DND-41 (cell line): ENCODE measurements at regions not wholly inside any gene's neighbourhood (a gene's known extent, or its start where the extent isn't known, plus 50 kb on each side); places are given as distances from the start of the nearest gene placed in this dataset.

Source experiments
- ATAC-seq: fragments of 200-7000 bp; cut with Tn5 transposase; 3 replicates; pipeline ENCODE4 v1.9.1; 2021; ENCODE audit warnings: low read depth; ENCODE audit not compliant: insufficient read depth
- DNase-seq: peaks from one replicate; pipeline ENCODE4 v3.0.0-alpha.2; 2020
- H2AFZ ChIP-seq: 2 replicates; pipeline ENCODE4 v1.6.0; 2012; ENCODE audit warnings: low read depth, low read length
- H3K27ac ChIP-seq: 2 replicates; pipeline ENCODE4 v1.5.1; 2012; ENCODE audit warnings: low read length, inconsistent platforms
- H3K27me3 ChIP-seq: fragments of 200-600 bp; sonication (generic); 2 replicates; pipeline ENCODE4 v1.6.0; 2012; ENCODE audit warnings: low read length, mild to moderate bottlenecking, inconsistent platforms; ENCODE audit not compliant: insufficient read depth, poor library complexity
- H3K36me3 ChIP-seq: 2 replicates; pipeline ENCODE4 v1.5.1; 2012; ENCODE audit warnings: low read length, inconsistent platforms; ENCODE audit not compliant: insufficient read depth
- H3K4me1 ChIP-seq: 2 replicates; pipeline ENCODE4 v1.5.1; 2012; ENCODE audit warnings: mild to moderate bottlenecking, low read length; ENCODE audit not compliant: insufficient read depth
- H3K4me2 ChIP-seq: 2 replicates; pipeline ENCODE4 v1.6.0; 2012; ENCODE audit warnings: mild to moderate bottlenecking, moderate library complexity, low read length, inconsistent platforms; ENCODE audit not compliant: insufficient read depth
- H3K4me3 ChIP-seq, 2 experiments: fragments of 200-600 bp in 1 of 2; shearing (Covaris generic) in 1 of 2; 2 replicates each; pipeline ENCODE4 v1.5.1; 2012 to 2016; ENCODE audit warnings: inconsistent platforms in 2 of 2, low read length in 2 of 2, mild to moderate bottlenecking in 2 of 2, low read depth in 1 of 2, moderate library complexity in 1 of 2
- H3K79me2 ChIP-seq: 2 replicates; pipeline ENCODE4 v1.6.0; 2012; ENCODE audit warnings: low read length, inconsistent platforms; ENCODE audit not compliant: insufficient read depth
- H3K9ac ChIP-seq: 2 replicates; pipeline ENCODE4 v1.6.0; 2012; ENCODE audit warnings: low read depth, mild to moderate bottlenecking, inconsistent platforms, low read length, moderate library complexity
- H3K9me3 ChIP-seq: 2 replicates; pipeline ENCODE4 v1.5.1; 2012; ENCODE audit warnings: low read length, moderate library complexity, mild to moderate bottlenecking, inconsistent platforms; ENCODE audit not compliant: insufficient read depth, severe bottlenecking
- H4K20me1 ChIP-seq: 2 replicates; pipeline ENCODE4 v1.6.0; 2012; ENCODE audit warnings: low read length; ENCODE audit not compliant: insufficient read depth
- EZH2 ChIP-seq: IDR thresholded peaks from 3 replicates; pipeline ENCODE4 v1.6.1; 2012; ENCODE audit warnings: borderline replicate concordance, low read depth, mild to moderate bottlenecking, moderate library complexity, low read length, inconsistent platforms; ENCODE audit not compliant: severe bottlenecking
- TF ChIP-seq, protein P1 (sequence below): IDR thresholded peaks from 2 replicates; pipeline ENCODE4 v1.5.1; 2012; ENCODE audit warnings: borderline replicate concordance, low read length, moderate library complexity, mild to moderate bottlenecking; ENCODE audit not compliant: poor library complexity, severe bottlenecking; ENCODE audit errors: extremely low read depth

DNA sequence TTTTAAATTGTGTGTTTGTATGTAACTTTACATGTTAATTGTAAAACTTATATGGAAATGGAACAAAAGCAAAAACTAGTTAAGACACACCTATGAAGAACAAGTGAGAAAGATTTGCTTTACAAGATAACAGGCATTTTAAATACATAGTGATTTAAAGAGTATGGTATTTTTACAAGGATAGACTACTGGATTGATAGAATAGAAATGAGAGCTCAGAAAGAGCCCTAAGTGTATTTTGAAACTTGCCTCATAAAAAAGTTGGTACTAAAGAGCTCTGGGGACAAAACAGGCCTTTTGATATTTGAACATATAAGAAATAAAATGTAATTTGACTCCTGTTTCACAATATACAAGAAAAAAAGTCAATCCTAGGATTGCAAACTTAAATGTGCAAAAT, 928.4 kb downstream of the REEP3 start:
- TF ChIP-seq, protein P1, sequence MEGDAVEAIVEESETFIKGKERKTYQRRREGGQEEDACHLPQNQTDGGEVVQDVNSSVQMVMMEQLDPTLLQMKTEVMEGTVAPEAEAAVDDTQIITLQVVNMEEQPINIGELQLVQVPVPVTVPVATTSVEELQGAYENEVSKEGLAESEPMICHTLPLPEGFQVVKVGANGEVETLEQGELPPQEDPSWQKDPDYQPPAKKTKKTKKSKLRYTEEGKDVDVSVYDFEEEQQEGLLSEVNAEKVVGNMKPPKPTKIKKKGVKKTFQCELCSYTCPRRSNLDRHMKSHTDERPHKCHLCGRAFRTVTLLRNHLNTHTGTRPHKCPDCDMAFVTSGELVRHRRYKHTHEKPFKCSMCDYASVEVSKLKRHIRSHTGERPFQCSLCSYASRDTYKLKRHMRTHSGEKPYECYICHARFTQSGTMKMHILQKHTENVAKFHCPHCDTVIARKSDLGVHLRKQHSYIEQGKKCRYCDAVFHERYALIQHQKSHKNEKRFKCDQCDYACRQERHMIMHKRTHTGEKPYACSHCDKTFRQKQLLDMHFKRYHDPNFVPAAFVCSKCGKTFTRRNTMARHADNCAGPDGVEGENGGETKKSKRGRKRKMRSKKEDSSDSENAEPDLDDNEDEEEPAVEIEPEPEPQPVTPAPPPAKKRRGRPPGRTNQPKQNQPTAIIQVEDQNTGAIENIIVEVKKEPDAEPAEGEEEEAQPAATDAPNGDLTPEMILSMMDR, result no peak
- TF ChIP-seq EZH2, result no peak
- Histone ChIP-seq H3K4me2 (no peak overlapping the region), H3K4me3 (no peak overlapping the region), H3K27me3 (no peaks in the 10 kb centered on the region), H2AFZ (no peak overlapping the region), H3K36me3 (no peaks in the 10 kb centered on the region), H4K20me1 (no peaks in the 10 kb centered on the region), H3K27ac (no peak overlapping the region), H3K4me1 (no peaks in the 10 kb centered on the region), H3K9ac (no peak overlapping the region), H3K79me2 (no peaks in the 10 kb centered on the region), H3K9me3 (no peaks in the 10 kb centered on the region)
- DNase-seq (no peak), ATAC-seq (no peak)

DNA sequence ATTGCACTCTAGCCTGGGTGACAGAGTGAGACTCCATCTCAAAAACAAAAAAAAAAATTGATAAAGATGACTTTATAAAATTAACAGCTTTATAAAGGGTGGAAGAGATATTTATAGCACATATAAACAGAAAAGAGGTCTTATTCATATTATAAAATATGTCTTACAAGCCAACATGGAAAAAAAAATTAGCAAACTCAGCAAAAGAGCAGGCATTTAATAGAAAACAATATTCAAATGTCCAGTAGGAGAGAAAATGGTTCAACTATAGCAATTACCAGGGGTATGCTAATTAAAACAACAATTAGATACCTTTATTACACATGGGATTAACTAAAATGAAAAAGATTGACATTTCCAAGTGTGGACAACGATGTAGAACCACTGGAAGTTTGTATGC, 929.1 kb downstream of the REEP3 start:
- H4K20me1 ChIP-seq, result no peaks in the 10 kb centered on the region
- DNase-seq, result no peak
- no peak overlapping the region for H3K4me2 ChIP-seq
- no peak for ATAC-seq
- H3K27me3 ChIP-seq, result no peaks in the 10 kb centered on the region
- no peak overlapping the region for H2AFZ ChIP-seq
- H3K79me2 ChIP-seq, result no peaks in the 10 kb centered on the region
- TF ChIP-seq EZH2, result no peak
- TF ChIP-seq, protein P1, result no peak
- no peak overlapping the region for H3K9ac ChIP-seq
- no peaks in the 10 kb centered on the region for H3K36me3 ChIP-seq
- no peak overlapping the region for H3K27ac ChIP-seq
- no peaks in the 10 kb centered on the region for H3K9me3 ChIP-seq
- H3K4me3 ChIP-seq, result no peak overlapping the region
- no peaks in the 10 kb centered on the region for H3K4me1 ChIP-seq

DNA sequence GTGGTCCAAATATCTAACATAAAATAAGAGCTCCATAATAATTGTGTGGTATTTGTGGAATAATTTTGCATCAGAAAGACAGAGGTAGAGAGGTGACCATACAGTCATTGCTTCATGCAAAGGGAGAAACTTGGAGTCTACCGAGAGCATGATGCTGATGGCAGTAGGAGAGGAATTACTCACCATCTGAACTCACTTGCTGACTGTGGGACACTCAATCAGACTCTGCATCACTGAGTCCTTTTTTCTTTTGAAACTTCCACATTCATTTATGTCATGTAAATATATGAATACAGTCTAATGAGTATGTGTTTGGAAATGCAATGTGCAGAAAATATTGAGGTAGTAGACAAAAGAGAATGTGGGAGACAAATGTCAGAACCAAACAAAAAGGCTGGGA, 933.8 kb downstream of the REEP3 start:
- no peak overlapping the region for H3K4me3 ChIP-seq
- DNase-seq (no peak), ATAC-seq (no peak)
- no peaks in the 10 kb centered on the region for H3K36me3 ChIP-seq
- no peaks in the 10 kb centered on the region for H3K4me1 ChIP-seq
- no peaks in the 10 kb centered on the region for H3K27me3 ChIP-seq
- no peaks in the 10 kb centered on the region for H3K79me2 ChIP-seq
- no peak overlapping the region for H3K9ac ChIP-seq
- TF ChIP-seq EZH2, result no peak
- TF ChIP-seq, protein P1, result no peak
- no peak overlapping the region for H2AFZ ChIP-seq
- H3K4me2 ChIP-seq, result no peak overlapping the region
- H4K20me1 ChIP-seq, result no peaks in the 10 kb centered on the region
- H3K27ac ChIP-seq, result no peak overlapping the region
- no peaks in the 10 kb centered on the region for H3K9me3 ChIP-seq

DNA sequence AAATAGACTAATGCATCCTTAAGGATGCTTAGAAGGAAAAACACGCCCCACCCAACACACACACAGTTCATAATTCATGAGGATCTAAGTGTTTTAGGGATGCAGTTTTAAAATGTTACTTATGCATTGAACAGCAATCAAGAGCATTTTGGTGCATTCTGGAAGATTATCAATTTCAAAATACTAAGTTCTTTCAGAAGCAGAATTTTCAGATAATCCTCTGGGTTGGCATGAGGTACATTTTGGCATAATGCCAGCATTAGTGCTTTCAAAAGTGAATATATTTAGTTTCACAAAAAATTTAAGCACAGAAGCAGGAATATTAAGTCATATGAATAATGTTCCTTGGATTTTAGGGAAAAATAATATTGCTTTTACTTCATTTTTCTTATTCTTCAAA, 937.1 kb downstream of the REEP3 start:
- Histone ChIP-seq H4K20me1 (no peaks in the 10 kb centered on the region), H3K79me2 (no peaks in the 10 kb centered on the region), H3K27ac (no peak overlapping the region), H3K36me3 (no peaks in the 10 kb centered on the region), H2AFZ (no peak overlapping the region), H3K4me3 (no peak overlapping the region), H3K4me1 (no peaks in the 10 kb centered on the region), H3K4me2 (no peak overlapping the region), H3K27me3 (no peaks in the 10 kb centered on the region), H3K9ac (no peak overlapping the region), H3K9me3 (no peaks in the 10 kb centered on the region)
- ATAC-seq, result no peak
- DNase-seq, result no peak
- no peak for TF ChIP-seq EZH2
- TF ChIP-seq, protein P1, result no peak
